H1 (cell line): ENCODE measurements at regions not wholly inside any gene's neighbourhood (a gene's known extent, or its start where the extent isn't known, plus 50 kb on each side); places are given as distances from the start of the nearest gene placed in this dataset.

Experiments
- CTCF ChIA-PET: fragments of 300-600 bp; sonication (Branson Sonifier 250); formaldehyde crosslinking; loops from one replicate; lab custom pipeline; 2021; ENCODE audit not compliant: partially characterized antibody; lab: Charles Lee
- POLR2A ChIA-PET: fragments of 300-600 bp; sonication (Branson Sonifier 250); formaldehyde crosslinking; loops from one replicate; lab custom pipeline; 2021; ENCODE audit warnings: inconsistent platforms; ENCODE audit not compliant: partially characterized antibody; lab: Charles Lee
- DNase-seq, 2 experiments: peaks; one replicate each; pipeline versions ENCODE4 v3.0.0 to v3.0.0-alpha.2; 2010 to 2022; ENCODE audit warnings: low spot score in 2 of 2, low read depth in 1 of 2, mixed read lengths in 1 of 2
- FAIRE-seq: peaks from 2 replicates; lab custom pipeline; 2011; peaks lifted over from hg19 to GRCh38; lab: Jason Lieb, UNC
- H2AFZ ChIP-seq: 2 replicates; pipeline ENCODE4 v1.8.1; 2012; ENCODE audit warnings: low read length, inconsistent platforms
- H2AK5ac ChIP-seq: 2 replicates; pipeline ENCODE4 v1.6.1; 2013; ENCODE audit warnings: low read depth, low read length
- H2BK120ac ChIP-seq: replicated peaks from 2 replicates; pipeline ENCODE3; 2013; ENCODE audit warnings: low read depth, low read length, inconsistent platforms
- H2BK12ac ChIP-seq: 2 replicates; pipeline ENCODE4 v1.6.1; 2013; ENCODE audit warnings: low read depth, low read length
- H2BK15ac ChIP-seq: 2 replicates; pipeline ENCODE4 v1.6.1; 2013; ENCODE audit warnings: low read length
- H2BK20ac ChIP-seq: 2 replicates; pipeline ENCODE4 v1.6.1; 2013; ENCODE audit warnings: low read length
- H2BK5ac ChIP-seq: 2 replicates; pipeline ENCODE4 v1.6.1; 2013; ENCODE audit warnings: low read depth, low read length
- H3K14ac ChIP-seq: 2 replicates; pipeline ENCODE4 v1.6.1; 2013; ENCODE audit warnings: inconsistent platforms; ENCODE audit not compliant: insufficient read length
- H3K18ac ChIP-seq: 2 replicates; pipeline ENCODE4 v1.6.1; 2013; ENCODE audit warnings: low read length; ENCODE audit errors: extremely low read depth
- H3K23ac ChIP-seq: 2 replicates; pipeline ENCODE4 v1.6.1; 2013; ENCODE audit warnings: inconsistent platforms; ENCODE audit not compliant: insufficient read length
- H3K23me2 ChIP-seq: 2 replicates; pipeline ENCODE4 v1.6.1; 2013; ENCODE audit warnings: low read depth, low read length
- H3K27ac ChIP-seq: 2 replicates; pipeline ENCODE4 v1.6.1; 2011; ENCODE audit warnings: low read depth, low read length, inconsistent platforms
- H3K27me3 ChIP-seq, 4 experiments: replicated peaks in 1 of 4; 1 replicate in 1 of 4; 2 replicates in 3 of 4; pipeline versions ENCODE4 v1.6.1 to v1.8.1; 2011 to 2013; ENCODE audit warnings: low read length in 3 of 4, mild to moderate bottlenecking in 3 of 4, inconsistent platforms in 2 of 4, mixed read lengths in 2 of 4, moderate library complexity in 1 of 4; ENCODE audit not compliant: control insufficient read depth in 3 of 4, insufficient read depth in 3 of 4; ENCODE audit errors: extremely low read depth in 1 of 4
- H3K36me3 ChIP-seq, 4 experiments: 2 replicates each; pipeline versions ENCODE4 v1.6.1 to v1.8.1; 2011 to 2013; ENCODE audit warnings: mild to moderate bottlenecking in 4 of 4, low read length in 3 of 4, moderate library complexity in 2 of 4, control low read depth in 1 of 4, inconsistent platforms in 1 of 4; ENCODE audit not compliant: insufficient read depth in 4 of 4, control insufficient read depth in 2 of 4
- H3K4ac ChIP-seq: replicated peaks from 2 replicates; pipeline ENCODE3; 2013; ENCODE audit warnings: low read length, low read depth, mixed read lengths, inconsistent platforms; ENCODE audit not compliant: insufficient read length
- H3K4me1 ChIP-seq, 4 experiments: replicated peaks in 1 of 4; 1 replicate in 1 of 4; 2 replicates in 3 of 4; pipeline versions ENCODE4 v1.6.1 to v1.8.1; 2011 to 2013; ENCODE audit warnings: low read length in 3 of 4, inconsistent platforms in 2 of 4, mixed read lengths in 1 of 4; ENCODE audit not compliant: insufficient read depth in 4 of 4, control insufficient read depth in 3 of 4
- H3K4me2 ChIP-seq, 2 experiments: 2 replicates each; pipeline versions ENCODE4 v1.6.1 to v1.8.1; 2011 to 2013; ENCODE audit warnings: low read depth in 2 of 2, low read length in 2 of 2, control low read depth in 1 of 2, inconsistent platforms in 1 of 2, mild to moderate bottlenecking in 1 of 2; ENCODE audit not compliant: insufficient read depth in 1 of 2
- H3K4me3 ChIP-seq, 4 experiments: fragments of 200-600, 300-600 bp in 1 of 4; sonication (generic), shearing (Covaris generic), sonication (Bioruptor Twin) in 1 of 4; 2 replicates each; pipeline versions ENCODE4 v1.5.1 to v1.8.1; 2011 to 2016; ENCODE audit warnings: low read length in 4 of 4, low read depth in 3 of 4, control low read depth in 2 of 4, inconsistent platforms in 2 of 4, mild to moderate bottlenecking in 2 of 4, mixed read lengths in 1 of 4, moderate library complexity in 1 of 4; ENCODE audit not compliant: insufficient read depth in 2 of 4; ENCODE audit errors: extremely low read depth in 1 of 4
- H3K56ac ChIP-seq: replicated peaks from 2 replicates; pipeline ENCODE3; 2013; ENCODE audit warnings: low read depth, mild to moderate bottlenecking, mixed read lengths, low read length, inconsistent platforms; ENCODE audit not compliant: insufficient read length
- H3K79me1 ChIP-seq: 2 replicates; pipeline ENCODE4 v1.6.1; 2013; ENCODE audit warnings: low read depth, low read length, control low read depth
- H3K79me2 ChIP-seq, 2 experiments: 2 replicates each; pipeline versions ENCODE4 v1.6.1 to v1.8.1; 2012 to 2013; ENCODE audit warnings: low read length in 2 of 2, mild to moderate bottlenecking in 2 of 2, inconsistent platforms in 1 of 2; ENCODE audit not compliant: insufficient read depth in 2 of 2, control insufficient read depth in 1 of 2
- H3K9ac ChIP-seq, 4 experiments: replicated peaks in 1 of 4; 1 replicate in 1 of 4; 2 replicates in 3 of 4; pipeline versions ENCODE4 v1.6.1 to v1.8.1; 2011 to 2013; ENCODE audit warnings: low read depth in 3 of 4, low read length in 3 of 4, control low read depth in 2 of 4, mild to moderate bottlenecking in 2 of 4, moderate library complexity in 2 of 4, inconsistent platforms in 1 of 4; ENCODE audit errors: extremely low read depth in 1 of 4
- H3K9me3 ChIP-seq, 2 experiments: 2 replicates each; pipeline versions ENCODE4 v1.6.1 to v1.8.1; 2012 to 2013; ENCODE audit warnings: mild to moderate bottlenecking in 2 of 2, moderate library complexity in 2 of 2, control low read depth in 1 of 2, inconsistent platforms in 1 of 2, low read depth in 1 of 2, low read length in 1 of 2, mixed read lengths in 1 of 2; ENCODE audit not compliant: insufficient read depth in 2 of 2
- H4K20me1 ChIP-seq, 2 experiments: replicated peaks in 1 of 2; 2 replicates each; pipeline versions ENCODE3 to v1.8.1; 2011 to 2013; ENCODE audit warnings: inconsistent platforms in 2 of 2, low read length in 2 of 2, mild to moderate bottlenecking in 1 of 2; ENCODE audit not compliant: insufficient read depth in 2 of 2, control insufficient read depth in 1 of 2
- H4K5ac ChIP-seq: 2 replicates; pipeline ENCODE4 v1.6.1; 2013; ENCODE audit warnings: low read length, low read depth, mixed read lengths, inconsistent platforms; ENCODE audit not compliant: insufficient read length
- H4K8ac ChIP-seq: 2 replicates; pipeline ENCODE4 v1.8.0; 2013; ENCODE audit warnings: mild to moderate bottlenecking, moderate library complexity, low read length, inconsistent platforms; ENCODE audit not compliant: insufficient read depth; ENCODE audit errors: extremely low read depth
- H4K91ac ChIP-seq: replicated peaks from 2 replicates; pipeline ENCODE3; 2013; ENCODE audit warnings: low read length, mixed read lengths, inconsistent platforms; ENCODE audit not compliant: insufficient read length
- ASH2L ChIP-seq: fragments of 200-600, 300-600 bp; sonication (generic); IDR thresholded peaks from one replicate; pipeline ENCODE4 v1.7.1; 2017; ENCODE audit warnings: low read length
- CHD1 ChIP-seq: IDR thresholded peaks from 2 replicates; pipeline ENCODE4 v1.6.1; 2012; ENCODE audit warnings: low read depth, low read length, improper control_type of control experiment
- EGR1 ChIP-seq: IDR thresholded peaks from 2 replicates; pipeline ENCODE4 v1.6.1; 2011; ENCODE audit warnings: low read depth, low read length, borderline replicate concordance
- GABPA ChIP-seq: IDR thresholded peaks from 2 replicates; pipeline ENCODE4 v1.6.1; 2011; ENCODE audit warnings: mild to moderate bottlenecking, low read length, moderate library complexity, borderline replicate concordance; ENCODE audit not compliant: insufficient read depth
- MAFK ChIP-seq: IDR thresholded peaks from 2 replicates; pipeline ENCODE4 v1.6.1; 2012; ENCODE audit warnings: low read depth, mild to moderate bottlenecking, improper control_type of control experiment, low read length
- RAD21 ChIP-seq, 2 experiments: IDR thresholded peaks in 1 of 2; conservative IDR thresholded peaks in 1 of 2; 2 replicates each; pipeline ENCODE4 v1.6.1; 2011; ENCODE audit warnings: low read depth in 2 of 2, low read length in 2 of 2, improper control_type of control experiment in 1 of 2, inconsistent platforms in 1 of 2, mild to moderate bottlenecking in 1 of 2, moderate library complexity in 1 of 2
- RFX5 ChIP-seq: IDR thresholded peaks from 2 replicates; pipeline ENCODE4 v1.6.1; 2011; ENCODE audit warnings: low read depth, low read length, improper control_type of control experiment, borderline replicate concordance
- SP1 ChIP-seq: IDR thresholded peaks from 2 replicates; pipeline ENCODE4 v1.6.1; 2011; ENCODE audit warnings: low read depth, low read length
- WGBS, 2 experiments: shearing (Covaris generic) in 1 of 2; methylation state at CpG; one replicate each; pipeline versions ENCODE4 v1.1.6 to v1.1.7; 2013 to 2015; ENCODE audit warnings: low lambda C conversion rate in 2 of 2, mixed read lengths in 2 of 2, inconsistent platforms in 1 of 2, low coverage in 1 of 2, missing lambda C conversion rate in 1 of 2; ENCODE audit not compliant: insufficient replicate concordance in 2 of 2, insufficient coverage in 1 of 2, insufficient read length in 1 of 2; ENCODE audit errors: extremely low coverage in 1 of 2, missing lambda C conversion rate in 1 of 2; 5-methylcytosine and 5-hydroxymethylcytosine counted together

DNA sequence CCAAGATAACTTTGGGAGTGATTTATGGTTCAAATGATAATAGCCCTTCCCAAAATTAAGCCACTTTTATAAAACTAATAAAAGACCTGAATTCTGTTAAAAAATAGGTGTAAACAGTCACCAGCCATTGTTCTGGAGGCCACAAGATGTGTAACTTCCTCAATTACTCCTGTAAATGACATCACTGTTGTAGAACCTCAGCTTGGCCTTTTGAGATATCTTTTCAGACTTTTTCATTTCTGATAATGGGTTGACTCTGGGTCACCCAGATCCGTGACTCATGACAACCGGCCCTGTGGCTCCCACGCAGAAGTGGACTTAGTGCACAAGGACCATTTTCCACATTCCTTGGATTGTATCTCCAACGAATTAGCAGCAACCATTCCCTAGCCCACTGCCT lies 106.6 kb downstream of the DKK1 start:
- no peak for FAIRE-seq
- no peak overlapping the region for H3K18ac ChIP-seq
- ChIA-PET CTCF (no interaction called here), POLR2A (no interaction called here)
- no peak overlapping the region for H2BK15ac ChIP-seq
- 91% methylated on average over 4 of the region's 4 CpGs; no CpG with 5 or more reads in 1 of the 2 experiments for WGBS, 2 experiments
- no peak overlapping the region for H3K56ac ChIP-seq
- no peaks in the 10 kb centered on the region for H3K27me3 ChIP-seq
- no peak overlapping the region for H3K9ac ChIP-seq
- no peak for DNase-seq
- H2BK120ac ChIP-seq, result no peak overlapping the region
- H3K4ac ChIP-seq, result no peak overlapping the region
- H2BK5ac ChIP-seq, result no peak overlapping the region
- H2AK5ac ChIP-seq, result no peak overlapping the region
- no peak overlapping the region for H4K5ac ChIP-seq
- H4K91ac ChIP-seq, result no peak overlapping the region
- no peak overlapping the region for H4K8ac ChIP-seq
- H4K20me1 ChIP-seq, result no peaks in the 10 kb centered on the region
- H3K79me2 ChIP-seq, result no peaks in the 10 kb centered on the region
- H2BK20ac ChIP-seq, result no peak overlapping the region
- no peak overlapping the region for H3K27ac ChIP-seq
- no peaks in the 10 kb centered on the region; a peak in 1 of 8 replicates for H3K36me3 ChIP-seq
- H3K23me2 ChIP-seq, result no peaks in the 10 kb centered on the region; the same call in 1 of the 2 replicates
- H2AFZ ChIP-seq, result no peak overlapping the region
- H3K4me3 ChIP-seq, result no peak overlapping the region
- no peak overlapping the region for H3K23ac ChIP-seq
- no peaks in the 10 kb centered on the region for H3K9me3 ChIP-seq
- H2BK12ac ChIP-seq, result no peak overlapping the region
- H3K79me1 ChIP-seq, result no peaks in the 10 kb centered on the region
- H3K4me2 ChIP-seq, result no peak overlapping the region
- no peak overlapping the region for H3K14ac ChIP-seq
- TF ChIP-seq MAFK (no peak), GABPA (no peak), RAD21 (IDR thresholded peaks at IDR 0.05 in 1 of 2, conservative IDR thresholded peaks at IDR 0.05 in 1 of 2; ENCODE audit: low read depth in 2 of 2, low read length in 2 of 2) (no peak), SP1 (no peak), RFX5 (no peak), EGR1 (no peak), ASH2L (no peak), CHD1 (no peak)
- H3K4me1 ChIP-seq, result no peaks in the 10 kb centered on the region; a peak in 2 of 7 replicates
